ENCODE measurements at regions not wholly inside any gene's neighbourhood (a gene's known extent, or its start where the extent isn't known, plus 50 kb on each side); places are given as distances from the start of the nearest gene placed in this dataset.

DNA sequence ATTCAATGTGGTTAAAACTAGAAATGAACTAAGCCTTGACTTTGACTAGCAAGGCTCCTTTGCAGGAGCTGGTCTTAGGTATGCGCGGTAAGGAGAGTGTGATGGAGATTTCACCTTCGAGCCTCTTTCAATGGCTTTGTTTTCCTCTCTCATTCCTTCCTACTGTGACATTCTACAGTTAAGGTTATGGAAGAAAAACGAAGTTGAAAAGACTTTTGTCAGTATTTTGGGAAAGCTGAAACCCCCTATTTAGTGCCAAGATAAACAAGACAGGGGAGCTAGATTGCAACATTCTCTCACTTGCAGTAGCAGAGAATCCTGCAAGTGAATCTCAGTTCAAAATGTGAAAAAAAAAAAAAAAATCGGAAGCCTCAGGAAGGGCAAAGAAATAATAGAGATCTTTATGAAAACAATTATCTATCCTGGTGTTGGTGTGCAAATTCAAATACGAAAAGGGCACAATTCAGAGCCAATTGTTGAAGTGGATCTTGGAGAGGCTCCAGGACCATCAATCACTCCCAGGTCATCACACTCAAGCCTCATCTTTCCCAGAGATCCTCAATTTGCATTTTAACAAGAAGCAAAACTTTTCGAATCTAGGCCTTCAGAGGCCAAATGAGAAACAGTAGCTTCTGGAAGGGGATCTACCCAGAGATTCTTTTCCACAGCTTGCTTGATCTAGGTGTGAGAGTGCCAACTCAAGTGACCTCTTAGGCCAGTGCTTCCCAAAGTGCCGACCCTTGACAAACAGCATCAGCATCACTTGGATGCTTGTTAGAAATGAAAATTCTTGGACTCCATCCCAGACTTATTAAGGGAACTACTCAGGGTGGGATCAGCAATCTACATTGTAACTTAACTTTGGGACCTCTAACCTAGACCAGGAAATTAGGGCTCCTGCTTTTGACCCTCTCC lies 163.8 kb downstream of the INHBA start:
- CTCF ChIA-PET, result no interaction called here
- TF ChIP-seq EZH2 (IDR thresholded peaks at IDR 0.05; ENCODE audit: borderline replicate concordance, insufficient read depth, low read depth, low read length, poor library complexity, severe bottlenecking), result no peak
- TF ChIP-seq, protein P1, sequence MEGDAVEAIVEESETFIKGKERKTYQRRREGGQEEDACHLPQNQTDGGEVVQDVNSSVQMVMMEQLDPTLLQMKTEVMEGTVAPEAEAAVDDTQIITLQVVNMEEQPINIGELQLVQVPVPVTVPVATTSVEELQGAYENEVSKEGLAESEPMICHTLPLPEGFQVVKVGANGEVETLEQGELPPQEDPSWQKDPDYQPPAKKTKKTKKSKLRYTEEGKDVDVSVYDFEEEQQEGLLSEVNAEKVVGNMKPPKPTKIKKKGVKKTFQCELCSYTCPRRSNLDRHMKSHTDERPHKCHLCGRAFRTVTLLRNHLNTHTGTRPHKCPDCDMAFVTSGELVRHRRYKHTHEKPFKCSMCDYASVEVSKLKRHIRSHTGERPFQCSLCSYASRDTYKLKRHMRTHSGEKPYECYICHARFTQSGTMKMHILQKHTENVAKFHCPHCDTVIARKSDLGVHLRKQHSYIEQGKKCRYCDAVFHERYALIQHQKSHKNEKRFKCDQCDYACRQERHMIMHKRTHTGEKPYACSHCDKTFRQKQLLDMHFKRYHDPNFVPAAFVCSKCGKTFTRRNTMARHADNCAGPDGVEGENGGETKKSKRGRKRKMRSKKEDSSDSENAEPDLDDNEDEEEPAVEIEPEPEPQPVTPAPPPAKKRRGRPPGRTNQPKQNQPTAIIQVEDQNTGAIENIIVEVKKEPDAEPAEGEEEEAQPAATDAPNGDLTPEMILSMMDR (IDR thresholded peaks at IDR 0.05), result no peak
- WGBS (ENCODE audit: insufficient coverage), result 67% methylated on average over 1 of the region's 8 CpGs
- DNase-seq (no peak), ATAC-seq (ENCODE audit: low read depth) (no peak)
- Histone ChIP-seq H4K20me1 (ENCODE audit: control insufficient read depth, insufficient read depth, low read length, poor library complexity, severe bottlenecking) (no peaks in the 10 kb centered on the region), H3K27ac (ENCODE audit: low read length in 2 of 2) (no peak overlapping the region), H3K9ac (ENCODE audit: low read length) (no peak overlapping the region), H3K4me2 (replicated peaks; ENCODE audit: low read depth, low read length, poor library complexity, severe bottlenecking) (no peak overlapping the region), H3K4me1 (ENCODE audit: control insufficient read depth in 2 of 2, insufficient read depth in 2 of 2, low read length in 2 of 2) (no peaks in the 10 kb centered on the region), H2AFZ (ENCODE audit: insufficient read depth, low read depth, low read length, poor library complexity, severe bottlenecking) (no peak overlapping the region), H3K27me3 (replicated peaks in 1 of 4; ENCODE audit: control extremely low read depth in 1 of 4, control insufficient read depth in 3 of 4, insufficient read depth in 4 of 4, low read length in 3 of 4) (no peaks in the 10 kb centered on the region), H3K36me3 (replicated peaks in 1 of 2; ENCODE audit: control extremely low read depth in 1 of 2, control insufficient read depth in 1 of 2, extremely low read depth in 1 of 2, insufficient read depth in 2 of 2, low read length in 1 of 2) (no peaks in the 10 kb centered on the region), H3K4me3 (ENCODE audit: control extremely low read depth in 1 of 5, extremely low read depth in 1 of 5, insufficient read depth in 1 of 5, low read depth in 2 of 5, low read length in 4 of 5) (no peak overlapping the region), H3K79me2 (ENCODE audit: control insufficient read depth, insufficient read depth, low read length) (no peaks in the 10 kb centered on the region), H3K9me3 (ENCODE audit: control extremely low read depth in 1 of 3, control insufficient read depth in 2 of 3, insufficient read depth in 1 of 3, low read length in 2 of 3) (no peaks in the 10 kb centered on the region)
- H3K4me1 Mint-ChIP-seq, result no peaks in the 10 kb centered on the region
- H3K27ac Mint-ChIP-seq, result no peak overlapping the region
- H3K9me3 Mint-ChIP-seq (ENCODE audit: insufficient read depth), result no peaks in the 10 kb centered on the region
- POLR2A ChIA-PET, result no interaction called here
- no peak overlapping the region for H3K4me3 Mint-ChIP-seq
- intact Hi-C loops (cut with micrococcal nuclease), result no loop called here
- no peaks in the 10 kb centered on the region for H3K27me3 Mint-ChIP-seq

DNA sequence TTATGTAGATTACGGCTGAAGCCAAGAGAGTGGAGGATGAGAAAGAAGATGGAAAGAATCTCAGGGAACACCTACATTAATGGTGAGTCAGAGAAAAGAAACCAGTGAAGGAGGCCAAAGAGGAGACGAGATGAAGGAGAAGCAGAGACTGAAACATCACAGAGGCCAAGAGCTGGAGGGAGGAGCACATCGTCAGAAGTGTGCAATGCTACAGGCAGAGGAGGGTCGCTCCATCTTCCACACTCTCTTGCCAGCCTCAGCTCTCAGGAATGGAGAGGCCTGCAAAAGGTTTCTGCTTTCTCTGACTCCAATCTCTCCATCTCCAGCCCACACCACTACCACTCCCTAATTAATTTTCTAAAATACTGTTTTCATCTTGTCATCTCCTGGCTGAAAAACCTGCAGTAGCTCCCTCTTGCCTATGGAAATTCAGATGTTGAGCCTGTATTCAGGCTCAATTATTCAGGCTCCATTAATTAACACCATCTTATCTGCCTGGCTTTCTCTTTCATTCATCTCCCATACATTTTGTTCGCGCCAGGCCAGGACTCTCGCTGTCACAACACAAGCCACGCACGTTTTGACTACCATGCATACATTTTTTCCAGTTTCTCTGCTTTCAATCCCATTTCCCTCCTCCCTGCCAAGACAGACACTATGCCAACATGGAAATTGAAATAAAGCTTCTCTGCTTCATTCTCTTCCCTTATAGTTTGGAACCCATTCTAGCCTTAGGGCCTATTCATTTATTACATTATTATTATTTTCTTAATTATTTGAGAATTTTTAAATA lies 165.8 kb downstream of the INHBA start:
- TF ChIP-seq, protein P1 (IDR thresholded peaks at IDR 0.05), result no peak
- no peak for TF ChIP-seq EZH2 (IDR thresholded peaks at IDR 0.05; ENCODE audit: borderline replicate concordance, insufficient read depth, low read depth, low read length, poor library complexity, severe bottlenecking)
- Mint-ChIP-seq H3K4me1 (no peaks in the 10 kb centered on the region), H3K4me3 (no peak overlapping the region), H3K9me3 (ENCODE audit: insufficient read depth) (no peaks in the 10 kb centered on the region), H3K27ac (no peak overlapping the region), H3K27me3 (no peaks in the 10 kb centered on the region)
- POLR2A ChIA-PET, result no interaction called here
- Histone ChIP-seq H3K79me2 (ENCODE audit: control insufficient read depth, insufficient read depth, low read length) (no peaks in the 10 kb centered on the region), H3K9ac (ENCODE audit: low read length) (no peak overlapping the region), H3K27me3 (replicated peaks in 1 of 4; ENCODE audit: control extremely low read depth in 1 of 4, control insufficient read depth in 3 of 4, insufficient read depth in 4 of 4, low read length in 3 of 4) (no peaks in the 10 kb centered on the region), H3K9me3 (ENCODE audit: control extremely low read depth in 1 of 3, control insufficient read depth in 2 of 3, insufficient read depth in 1 of 3, low read length in 2 of 3) (no peaks in the 10 kb centered on the region), H3K4me1 (ENCODE audit: control insufficient read depth in 2 of 2, insufficient read depth in 2 of 2, low read length in 2 of 2) (no peaks in the 10 kb centered on the region), H2AFZ (ENCODE audit: insufficient read depth, low read depth, low read length, poor library complexity, severe bottlenecking) (no peak overlapping the region), H3K27ac (ENCODE audit: low read length in 2 of 2) (no peak overlapping the region), H3K36me3 (replicated peaks in 1 of 2; ENCODE audit: control extremely low read depth in 1 of 2, control insufficient read depth in 1 of 2, extremely low read depth in 1 of 2, insufficient read depth in 2 of 2, low read length in 1 of 2) (no peaks in the 10 kb centered on the region), H4K20me1 (ENCODE audit: control insufficient read depth, insufficient read depth, low read length, poor library complexity, severe bottlenecking) (no peaks in the 10 kb centered on the region), H3K4me3 (ENCODE audit: control extremely low read depth in 1 of 5, extremely low read depth in 1 of 5, insufficient read depth in 1 of 5, low read depth in 2 of 5, low read length in 4 of 5) (no peak overlapping the region), H3K4me2 (replicated peaks; ENCODE audit: low read depth, low read length, poor library complexity, severe bottlenecking) (no peak overlapping the region)
- DNase-seq (no peak), ATAC-seq (ENCODE audit: low read depth) (no peak)
- WGBS (ENCODE audit: insufficient coverage), result 95% methylated on average over 8 of the region's 9 CpGs
- intact Hi-C loops (cut with micrococcal nuclease), result no loop called here
- CTCF ChIA-PET, result no interaction called here
